ENCODE measurements at regions not wholly inside any gene's neighbourhood (a gene's known extent, or its start where the extent isn't known, plus 50 kb on each side); places are given as distances from the start of the nearest gene placed in this dataset.

DNA sequence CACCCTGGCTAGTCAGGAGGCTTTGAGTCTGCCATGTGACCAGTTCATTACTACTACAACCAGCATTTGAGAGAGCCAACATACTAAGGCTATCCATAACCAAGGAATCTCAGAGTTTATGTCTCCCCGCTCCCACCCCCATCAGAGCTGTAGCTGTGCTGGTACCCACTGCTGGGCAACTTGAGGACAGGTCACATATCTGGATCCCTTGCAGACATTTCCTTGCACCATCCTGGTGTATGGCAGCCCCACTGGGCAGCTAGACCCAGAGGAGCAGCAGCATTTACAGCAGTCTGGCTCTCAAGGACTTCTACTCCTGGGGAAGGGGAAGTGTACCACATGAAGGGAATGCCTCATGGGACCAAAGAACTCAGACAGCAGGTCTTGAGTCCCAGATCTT lies 160.8 kb upstream of the ST8SIA2 start:
- H3K4me3 ChIP-seq: no peak overlapping the region
- 100% methylated on average over 1 of the region's 1 CpG for WGBS, 2 donors
- TF ChIP-seq, protein P1, sequence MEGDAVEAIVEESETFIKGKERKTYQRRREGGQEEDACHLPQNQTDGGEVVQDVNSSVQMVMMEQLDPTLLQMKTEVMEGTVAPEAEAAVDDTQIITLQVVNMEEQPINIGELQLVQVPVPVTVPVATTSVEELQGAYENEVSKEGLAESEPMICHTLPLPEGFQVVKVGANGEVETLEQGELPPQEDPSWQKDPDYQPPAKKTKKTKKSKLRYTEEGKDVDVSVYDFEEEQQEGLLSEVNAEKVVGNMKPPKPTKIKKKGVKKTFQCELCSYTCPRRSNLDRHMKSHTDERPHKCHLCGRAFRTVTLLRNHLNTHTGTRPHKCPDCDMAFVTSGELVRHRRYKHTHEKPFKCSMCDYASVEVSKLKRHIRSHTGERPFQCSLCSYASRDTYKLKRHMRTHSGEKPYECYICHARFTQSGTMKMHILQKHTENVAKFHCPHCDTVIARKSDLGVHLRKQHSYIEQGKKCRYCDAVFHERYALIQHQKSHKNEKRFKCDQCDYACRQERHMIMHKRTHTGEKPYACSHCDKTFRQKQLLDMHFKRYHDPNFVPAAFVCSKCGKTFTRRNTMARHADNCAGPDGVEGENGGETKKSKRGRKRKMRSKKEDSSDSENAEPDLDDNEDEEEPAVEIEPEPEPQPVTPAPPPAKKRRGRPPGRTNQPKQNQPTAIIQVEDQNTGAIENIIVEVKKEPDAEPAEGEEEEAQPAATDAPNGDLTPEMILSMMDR (IDR thresholded peaks at IDR 0.05): no peak
- TF ChIP-seq POLR2A (IDR thresholded peaks at IDR 0.05): no peak
- no peak for DNase-seq
- no peaks in the 10 kb centered on the region for H3K27me3 ChIP-seq
- intact Hi-C loops (cut with DNase I; ENCODE audit: low total_unique reads): no loop called here
- no peak overlapping the region for H3K27ac ChIP-seq
- no peaks in the 10 kb centered on the region for H3K36me3 ChIP-seq (ENCODE audit: low read depth, missing control alignments)
- no peaks in the 10 kb centered on the region for H3K9me3 ChIP-seq
- no peaks in the 10 kb centered on the region for H3K4me1 ChIP-seq

DNA sequence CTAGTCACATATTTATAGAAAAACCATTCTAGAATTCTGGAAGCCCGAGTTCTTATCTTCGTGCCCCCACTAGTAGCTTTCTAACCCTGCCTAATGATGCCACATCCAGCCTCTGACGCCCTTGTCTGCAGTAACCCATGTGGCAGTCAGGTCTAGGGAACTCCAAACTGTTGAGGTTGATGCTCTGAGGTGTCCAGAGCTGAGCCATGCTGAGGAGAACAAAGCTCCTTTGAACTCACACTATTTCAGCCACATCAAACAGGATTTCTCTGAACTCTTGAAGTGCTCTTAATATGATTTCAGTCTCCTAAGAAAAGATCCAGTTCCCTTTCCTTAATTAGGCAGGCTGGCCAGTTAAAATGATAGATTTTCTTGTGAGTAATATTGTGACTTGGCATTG lies 150.5 kb upstream of the ST8SIA2 start:
- no peak for TF ChIP-seq POLR2A (IDR thresholded peaks at IDR 0.05)
- TF ChIP-seq, protein P1 (IDR thresholded peaks at IDR 0.05): no peak
- H3K27ac ChIP-seq: no peak overlapping the region
- intact Hi-C loops (cut with DNase I; ENCODE audit: low total_unique reads): no loop called here
- H3K9me3 ChIP-seq: no peaks in the 10 kb centered on the region
- no peak for DNase-seq
- no peak overlapping the region for H3K4me3 ChIP-seq
- H3K36me3 ChIP-seq (ENCODE audit: low read depth, missing control alignments): no peaks in the 10 kb centered on the region
- no peaks in the 10 kb centered on the region for H3K27me3 ChIP-seq
- no peaks in the 10 kb centered on the region for H3K4me1 ChIP-seq
- WGBS, 2 donors: 83 to 90% methylated on average over 3 of the region's 3 CpGs

DNA sequence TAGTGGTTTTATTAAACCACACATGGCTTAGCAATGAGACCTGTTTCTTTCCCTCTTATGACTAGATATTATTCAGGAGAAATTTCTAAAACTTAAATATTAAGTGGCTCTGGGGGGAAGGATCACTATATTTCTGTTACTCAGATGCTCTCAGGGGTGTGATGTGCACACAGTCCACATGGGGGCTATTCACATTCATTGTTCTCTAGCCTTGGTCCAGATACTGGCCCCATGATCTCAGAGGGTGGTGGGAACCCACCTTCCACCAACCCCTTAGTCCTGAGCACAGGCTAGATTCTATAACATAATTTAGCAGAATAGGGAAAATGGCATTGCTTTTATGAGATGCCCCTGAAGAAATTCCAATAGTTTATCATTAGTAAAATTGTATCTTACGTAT lies 149.0 kb upstream of the ST8SIA2 start:
- Histone ChIP-seq H3K9me3 (no peaks in the 10 kb centered on the region), H3K36me3 (ENCODE audit: low read depth, missing control alignments) (no peaks in the 10 kb centered on the region), H3K27me3 (no peaks in the 10 kb centered on the region), H3K4me1 (no peaks in the 10 kb centered on the region), H3K27ac (no peak overlapping the region), H3K4me3 (no peak overlapping the region)
- 83 to 84% methylated on average over 1 of the region's 1 CpG for WGBS, 2 donors
- intact Hi-C loops (cut with DNase I; ENCODE audit: low total_unique reads): no loop called here
- no peak for TF ChIP-seq POLR2A (IDR thresholded peaks at IDR 0.05)
- TF ChIP-seq, protein P1 (IDR thresholded peaks at IDR 0.05): no peak
- DNase-seq: no peak

DNA sequence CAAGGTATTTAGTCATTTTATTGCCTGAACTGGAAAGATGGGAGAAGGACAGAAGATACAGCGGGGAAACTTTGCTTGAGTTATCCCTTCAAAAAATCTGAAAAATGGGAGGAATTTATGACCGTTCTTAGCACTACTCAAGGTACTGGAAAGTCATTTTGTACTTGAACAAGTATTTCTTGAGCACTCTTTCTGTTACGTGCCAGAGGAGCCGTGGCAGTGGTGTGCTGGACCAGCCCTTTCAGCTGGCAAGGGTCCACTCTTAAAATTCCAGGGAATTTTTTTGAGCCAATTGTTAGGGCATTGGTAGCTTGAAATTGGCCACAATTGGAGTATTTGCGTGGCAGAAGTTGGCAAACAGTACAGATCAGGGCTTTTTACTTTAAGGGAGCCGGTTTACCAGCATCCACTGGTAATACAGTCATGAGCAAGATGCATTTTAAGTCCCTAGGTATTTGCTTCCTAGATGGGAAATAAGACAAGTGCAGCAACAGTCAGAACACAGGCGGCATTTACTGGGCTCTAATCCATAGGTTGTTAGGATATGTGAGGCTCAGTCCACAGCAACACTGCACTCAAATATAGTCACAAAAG lies 145.9 kb upstream of the ST8SIA2 start:
- TF ChIP-seq, protein P1 (IDR thresholded peaks at IDR 0.05): no peak
- TF ChIP-seq POLR2A (IDR thresholded peaks at IDR 0.05): no peak
- Histone ChIP-seq H3K4me1 (no peaks in the 10 kb centered on the region), H3K9me3 (no peaks in the 10 kb centered on the region), H3K27ac (no peak overlapping the region), H3K36me3 (ENCODE audit: low read depth, missing control alignments) (no peaks in the 10 kb centered on the region), H3K4me3 (no peak overlapping the region), H3K27me3 (no peaks in the 10 kb centered on the region)
- intact Hi-C loops (cut with DNase I; ENCODE audit: low total_unique reads): no loop called here
- 84 to 94% methylated on average over 7 of the region's 7 CpGs for WGBS, 2 donors
- no peak for DNase-seq

Data from testis (tissue), 2 donors.